GM19395 (cell line): ENCODE measurements at regions not wholly inside any gene's neighbourhood (a gene's known extent, or its start where the extent isn't known, plus 50 kb on each side); places are given as distances from the start of the nearest gene placed in this dataset.
"Not testable (repeated sequence)": the region's sequence is repeated elsewhere in the genome, so short reads cannot be mapped to it uniquely, and the experiment has no call there.

Source experiments
- ATAC-seq: cut with Tn5 transposase; IDR thresholded peaks from one replicate; pipeline ENCODE4 v1.9.1; 2021; ENCODE audit warnings: mild to moderate bottlenecking, moderate library complexity; ENCODE audit not compliant: unreplicated experiment

- ATAC-seq, result no peak
Measured at GRCh38 chr9:78896479-78896878, 599.6 kb downstream of the PSAT1 start.

GRCh38 chr9:78898234-78898633, 601.3 kb downstream of the PSAT1 start:
- ATAC-seq, result no peak

GRCh38 chr9:78899006-78899405, 602.1 kb downstream of the PSAT1 start:
- ATAC-seq, result no peak

- ATAC-seq, result no peak
Measured at GRCh38 chr9:78900500-78900899, 603.6 kb downstream of the PSAT1 start.

- ATAC-seq, result no peak
Measured at GRCh38 chr9:78902051-78902450, 605.1 kb downstream of the PSAT1 start.

GRCh38 chr9:78903581-78903980, 606.7 kb downstream of the PSAT1 start:
- no peak for ATAC-seq

- ATAC-seq, result no peak
Measured at GRCh38 chr9:78904686-78905085, 607.8 kb downstream of the PSAT1 start.

GRCh38 chr9:78905387-78905786, 608.5 kb downstream of the PSAT1 start:
- ATAC-seq, result no peak

- ATAC-seq, result no peak
Measured at GRCh38 chr9:78905986-78906755, 609.2 kb downstream of the PSAT1 start.

- no peak for ATAC-seq
Measured at GRCh38 chr9:78909566-78909965, 612.6 kb downstream of the PSAT1 start.

- ATAC-seq, result not testable (repeated sequence)
Measured at GRCh38 chr9:78916884-78917283, 620.0 kb downstream of the PSAT1 start.

GRCh38 chr9:78918976-78919375, 622.1 kb downstream of the PSAT1 start:
- ATAC-seq, result no peak

- no peak for ATAC-seq
Measured at GRCh38 chr9:78919701-78920100, 622.8 kb downstream of the PSAT1 start.

GRCh38 chr9:78921341-78921740, 624.4 kb downstream of the PSAT1 start:
- no peak for ATAC-seq

GRCh38 chr9:78923966-78924659, 627.2 kb downstream of the PSAT1 start:
- no peak for ATAC-seq

GRCh38 chr9:78927099-78927940, 630.4 kb downstream of the PSAT1 start:
- no peak for ATAC-seq

- ATAC-seq, result no peak
Measured at GRCh38 chr9:78928625-78929405, 631.9 kb downstream of the PSAT1 start.

- no peak for ATAC-seq
Measured at GRCh38 chr9:78930281-78930680, 633.4 kb downstream of the PSAT1 start.

- no peak for ATAC-seq
Measured at GRCh38 chr9:78932849-78933627, 636.1 kb downstream of the PSAT1 start.

GRCh38 chr9:78934880-78935279, 636.9 kb upstream of the TLE4 start:
- ATAC-seq, result no peak
